ENCODE measurements at regions not wholly inside any gene's neighbourhood (a gene's known extent, or its start where the extent isn't known, plus 50 kb on each side); places are given as distances from the start of the nearest gene placed in this dataset.

DNA sequence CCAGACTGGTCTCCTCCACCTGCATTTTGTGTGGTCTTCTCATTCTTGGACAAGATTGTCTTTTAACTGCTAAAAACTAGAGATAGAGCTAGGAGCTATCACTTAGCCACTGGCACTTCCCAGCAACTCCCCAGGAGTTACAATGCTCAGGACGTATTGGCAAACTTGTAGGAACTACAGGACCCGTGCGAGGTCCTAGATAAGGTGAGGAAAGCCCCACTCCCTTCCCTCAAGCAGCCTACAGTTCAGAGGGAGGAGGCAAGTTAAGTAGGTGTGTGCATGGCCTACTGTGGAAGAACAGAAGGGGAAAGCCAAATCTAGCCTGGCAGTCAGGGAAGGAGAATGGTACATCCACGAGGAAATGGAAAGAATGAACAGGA lies 504.7 kb upstream of the PROK2 start:
- intact Hi-C loops (cut with micrococcal nuclease), result loop anchor here (2.0 kb wide), 1 partner anchor 15 kb away; no protein-coding TSS in a partner anchor
- DNase-seq (ENCODE audit: low read depth, low spot score) (no peak), FAIRE-seq (no peak)
- dilution Hi-C loops (cut with MboI; ENCODE audit: extremely low pct_ligation_motif_present, low sequenced_read_pairs), result no loop called here
- Histone ChIP-seq H2AFZ (ENCODE audit: low read depth, low read length) (no peak overlapping the region), H3K79me2 (ENCODE audit: control insufficient read depth, insufficient read depth, low read length) (no peaks in the 10 kb centered on the region), H4K20me1 (replicated peaks; ENCODE audit: control insufficient read depth, extremely low read depth, insufficient read depth, low read length) (no peaks in the 10 kb centered on the region), H3K4me3 (replicated peaks in 1 of 3; ENCODE audit: insufficient read depth in 1 of 3, low read depth in 1 of 3, low read length in 3 of 3) (no peak overlapping the region), H3K9me1 (replicated peaks; ENCODE audit: control insufficient read depth, extremely low read depth, insufficient read depth, low read length) (no peaks in the 10 kb centered on the region), H3K4me2 (ENCODE audit: insufficient read depth, low read length) (no peak overlapping the region), H3K9ac (replicated peaks; ENCODE audit: extremely low read depth, insufficient read depth, low read length) (no peak overlapping the region), H3K4me1 (ENCODE audit: control insufficient read depth, extremely low read depth, insufficient read depth, low read length) (no peaks in the 10 kb centered on the region), H3K27ac (ENCODE audit: insufficient read depth, low read depth, low read length) (no peak overlapping the region), H3K9me3 (replicated peaks; ENCODE audit: control insufficient read depth, insufficient read depth, low read length) (no peaks in the 10 kb centered on the region), H3K36me3 (ENCODE audit: control insufficient read depth in 2 of 2, extremely low read depth in 1 of 2, insufficient read depth in 2 of 2, low read length in 2 of 2) (no peaks in the 10 kb centered on the region), H3K27me3 (ENCODE audit: control insufficient read depth in 2 of 2, insufficient read depth in 2 of 2, low read length in 2 of 2) (peaks cover 83 to 91% of the 10 kb centered on the region in 2 experiments)
- peak; percentile 28 for TF ChIP-seq EZH2 (IDR thresholded peaks at IDR 0.05; ENCODE audit: borderline replicate concordance, low read depth, low read length, severe bottlenecking)
- TF ChIP-seq, protein P1, sequence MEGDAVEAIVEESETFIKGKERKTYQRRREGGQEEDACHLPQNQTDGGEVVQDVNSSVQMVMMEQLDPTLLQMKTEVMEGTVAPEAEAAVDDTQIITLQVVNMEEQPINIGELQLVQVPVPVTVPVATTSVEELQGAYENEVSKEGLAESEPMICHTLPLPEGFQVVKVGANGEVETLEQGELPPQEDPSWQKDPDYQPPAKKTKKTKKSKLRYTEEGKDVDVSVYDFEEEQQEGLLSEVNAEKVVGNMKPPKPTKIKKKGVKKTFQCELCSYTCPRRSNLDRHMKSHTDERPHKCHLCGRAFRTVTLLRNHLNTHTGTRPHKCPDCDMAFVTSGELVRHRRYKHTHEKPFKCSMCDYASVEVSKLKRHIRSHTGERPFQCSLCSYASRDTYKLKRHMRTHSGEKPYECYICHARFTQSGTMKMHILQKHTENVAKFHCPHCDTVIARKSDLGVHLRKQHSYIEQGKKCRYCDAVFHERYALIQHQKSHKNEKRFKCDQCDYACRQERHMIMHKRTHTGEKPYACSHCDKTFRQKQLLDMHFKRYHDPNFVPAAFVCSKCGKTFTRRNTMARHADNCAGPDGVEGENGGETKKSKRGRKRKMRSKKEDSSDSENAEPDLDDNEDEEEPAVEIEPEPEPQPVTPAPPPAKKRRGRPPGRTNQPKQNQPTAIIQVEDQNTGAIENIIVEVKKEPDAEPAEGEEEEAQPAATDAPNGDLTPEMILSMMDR (IDR thresholded peaks at IDR 0.05; ENCODE audit: extremely low read depth in 1 of 2, insufficient read depth in 1 of 2, low read depth in 1 of 2, low read length in 2 of 2), result no peak
- BruUV-seq (replicated peaks), result no TSS peak
- POLR2A ChIA-PET, result no interaction called here
- CTCF ChIA-PET, result interaction anchor here (1.7 kb wide), 1 partner anchor 9 kb away, joined by 4 read pairs; no protein-coding TSS in a partner anchor

DNA sequence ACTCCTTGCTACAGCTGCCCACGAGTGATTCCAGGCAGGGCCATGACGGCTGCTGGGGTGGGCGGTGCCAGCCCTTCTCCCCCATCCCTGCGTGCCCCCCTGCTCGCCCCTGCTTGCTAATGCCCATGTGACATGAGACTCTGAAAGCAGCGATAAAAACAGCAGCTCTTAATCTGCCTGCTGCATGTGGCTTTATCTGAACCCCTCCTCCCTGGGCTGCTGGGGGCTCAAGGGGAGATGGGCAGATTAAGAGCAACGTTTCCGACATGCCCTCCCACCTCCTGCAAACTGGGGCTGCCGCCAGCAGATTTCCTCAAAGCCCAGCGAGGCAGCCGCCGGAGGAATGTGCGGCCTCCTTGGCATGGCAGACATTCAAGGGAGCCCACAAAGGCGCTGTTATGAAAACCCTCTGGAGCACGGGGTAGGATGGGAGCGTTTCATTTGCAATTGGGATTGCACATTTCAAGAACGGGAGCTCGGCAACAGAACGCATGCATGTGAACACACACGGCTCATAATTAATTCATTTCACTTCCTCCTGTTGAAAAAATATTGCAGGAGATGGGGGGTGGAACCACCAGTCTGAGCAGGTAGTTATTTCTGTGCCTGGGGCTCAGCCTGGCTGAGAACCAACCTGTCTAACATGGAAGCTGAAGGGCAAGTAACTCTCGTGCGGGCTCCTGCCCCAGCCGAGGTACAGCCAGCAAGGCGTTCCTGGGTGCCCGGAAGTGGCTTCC lies 504.2 kb upstream of the PROK2 start:
- H2AFZ ChIP-seq (ENCODE audit: low read depth, low read length), result no peak overlapping the region

More for the DNA sequence above, 504.2 kb upstream of the PROK2 start:
- dilution Hi-C loops (cut with MboI; ENCODE audit: extremely low pct_ligation_motif_present, low sequenced_read_pairs) (no loop called here), intact Hi-C loops (cut with micrococcal nuclease) (no loop called here)
- TF ChIP-seq EZH2 (IDR thresholded peaks at IDR 0.05; ENCODE audit: borderline replicate concordance, low read depth, low read length, severe bottlenecking), result peak; percentile 55
- TF ChIP-seq POLR2AphosphoS5 (IDR thresholded peaks at IDR 0.05; ENCODE audit: insufficient read depth, low read depth, low read length), result no peak
- Histone ChIP-seq H3K9ac (replicated peaks; ENCODE audit: extremely low read depth, insufficient read depth, low read length) (no peak overlapping the region), H3K27ac (ENCODE audit: insufficient read depth, low read depth, low read length) (no peak overlapping the region), H4K20me1 (replicated peaks; ENCODE audit: control insufficient read depth, extremely low read depth, insufficient read depth, low read length) (no peaks in the 10 kb centered on the region), H3K4me2 (ENCODE audit: insufficient read depth, low read length) (no peak overlapping the region), H3K4me1 (ENCODE audit: control insufficient read depth, extremely low read depth, insufficient read depth, low read length) (no peaks in the 10 kb centered on the region), H3K9me1 (replicated peaks; ENCODE audit: control insufficient read depth, extremely low read depth, insufficient read depth, low read length) (no peaks in the 10 kb centered on the region), H3K79me2 (ENCODE audit: control insufficient read depth, insufficient read depth, low read length) (no peaks in the 10 kb centered on the region), H3K9me3 (replicated peaks; ENCODE audit: control insufficient read depth, insufficient read depth, low read length) (no peaks in the 10 kb centered on the region), H3K27me3 (ENCODE audit: control insufficient read depth in 2 of 2, insufficient read depth in 2 of 2, low read length in 2 of 2) (peaks cover 83 to 90% of the 10 kb centered on the region in 2 experiments), H3K36me3 (ENCODE audit: control insufficient read depth in 2 of 2, extremely low read depth in 1 of 2, insufficient read depth in 2 of 2, low read length in 2 of 2) (no peaks in the 10 kb centered on the region), H3K4me3 (replicated peaks in 1 of 3; ENCODE audit: insufficient read depth in 1 of 3, low read depth in 1 of 3, low read length in 3 of 3) (no peak overlapping the region)
- DNase-seq (ENCODE audit: low read depth, low spot score) (peak; percentile 38), FAIRE-seq (no peak)
- no TSS peak for BruUV-seq (replicated peaks)
- CTCF ChIA-PET, result interaction anchor here (1.7 kb wide), 1 partner anchor 9 kb away, joined by 4 read pairs; no protein-coding TSS in a partner anchor
- POLR2A ChIA-PET, result no interaction called here

Measured in endothelial cell of umbilical vein (primary cell).